ENCODE measurements at regions not wholly inside any gene's neighbourhood (a gene's known extent, or its start where the extent isn't known, plus 50 kb on each side); places are given as distances from the start of the nearest gene placed in this dataset.
A peak's percentile ranks its signal among the peaks of the same experiment; 100 is the strongest.
"Not testable (repeated sequence)": the region's sequence is repeated elsewhere in the genome, so short reads cannot be mapped to it uniquely, and the experiment has no call there.

DNA sequence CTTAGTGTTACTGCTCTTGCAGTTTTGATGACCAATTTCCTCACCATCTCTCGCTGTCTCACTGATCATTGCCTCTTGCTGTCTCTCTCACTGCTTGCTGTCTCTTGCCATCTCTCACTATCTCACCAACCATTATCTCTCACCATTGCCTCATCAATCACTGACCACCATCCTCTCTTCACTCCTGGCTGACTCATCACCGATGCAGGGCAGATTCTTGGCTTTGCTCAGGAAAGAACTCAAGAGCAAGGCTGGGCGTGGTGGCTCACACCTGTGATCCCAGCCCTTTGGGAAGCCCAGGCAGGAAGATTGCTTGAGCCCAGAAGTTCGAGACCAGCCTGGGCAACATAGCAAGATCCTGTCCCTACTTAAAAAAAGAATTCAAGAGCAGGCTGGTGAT is 66.3 kb upstream of the SYN3 start:
- Histone ChIP-seq H3K9me3 (ENCODE audit: control insufficient read depth in 2 of 2, insufficient read depth in 1 of 2, low read depth in 1 of 2, low read length in 1 of 2) (no peaks in the 10 kb centered on the region), H3K4me3 (ENCODE audit: low read depth in 1 of 3, low read length in 3 of 3) (no peak overlapping the region), H3K4me1 (ENCODE audit: control insufficient read depth in 3 of 3, insufficient read depth in 2 of 3, low read depth in 1 of 3, low read length in 2 of 3) (no peaks in the 10 kb centered on the region), H3K27me3 (ENCODE audit: control insufficient read depth in 3 of 3, insufficient read depth in 3 of 3, low read length in 3 of 3) (no peaks in the 10 kb centered on the region), H3K27ac (ENCODE audit: low read depth in 1 of 3, low read length in 2 of 3) (no peak overlapping the region), H3K36me3 (ENCODE audit: control insufficient read depth in 3 of 3, insufficient read depth in 2 of 3, low read depth in 1 of 3, low read length in 3 of 3) (no peaks in the 10 kb centered on the region)
- no peak for DNase-seq
- FAIRE-seq, result no peak
- 67 to 84% (median 75%) methylated on average over 4 of the region's 4 CpGs for WGBS, 3 donors

DNA sequence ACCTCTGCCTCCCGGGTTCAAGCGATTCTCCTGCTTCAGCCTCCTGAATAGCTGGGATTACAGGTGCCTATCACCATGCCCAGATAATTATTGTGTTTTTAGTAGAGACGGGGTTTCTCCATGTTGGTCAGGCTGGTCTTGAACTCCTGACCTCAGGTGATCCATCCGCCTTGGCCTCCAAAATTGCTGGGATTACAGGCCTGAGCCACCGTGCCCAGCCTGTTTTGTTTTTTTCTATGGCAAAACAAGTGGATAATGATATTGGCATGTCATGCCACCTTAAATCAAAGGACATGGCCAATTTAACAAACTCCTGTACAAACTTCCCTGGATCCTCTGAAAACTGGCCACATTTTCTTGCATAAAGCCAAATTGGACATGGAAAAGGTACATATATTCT is 64.3 kb upstream of the SYN3 start:
- FAIRE-seq; H3K27ac ChIP-seq (ENCODE audit: low read depth in 1 of 3, low read length in 2 of 3); H3K9me3 ChIP-seq (ENCODE audit: control insufficient read depth in 2 of 2, insufficient read depth in 1 of 2, low read depth in 1 of 2, low read length in 1 of 2); H3K4me1 ChIP-seq (ENCODE audit: control insufficient read depth in 3 of 3, insufficient read depth in 2 of 3, low read depth in 1 of 3, low read length in 2 of 3); H3K4me3 ChIP-seq (ENCODE audit: low read depth in 1 of 3, low read length in 3 of 3); H3K27me3 ChIP-seq (ENCODE audit: control insufficient read depth in 3 of 3, insufficient read depth in 3 of 3, low read length in 3 of 3); H3K36me3 ChIP-seq (ENCODE audit: control insufficient read depth in 3 of 3, insufficient read depth in 2 of 3, low read depth in 1 of 3, low read length in 3 of 3): not testable (repeated sequence)
- 93 to 96% (median 93%) methylated on average over 5 of the region's 5 CpGs for WGBS, 3 donors
- DNase-seq, result peak in 1 of 2 donors; percentile 56

DNA sequence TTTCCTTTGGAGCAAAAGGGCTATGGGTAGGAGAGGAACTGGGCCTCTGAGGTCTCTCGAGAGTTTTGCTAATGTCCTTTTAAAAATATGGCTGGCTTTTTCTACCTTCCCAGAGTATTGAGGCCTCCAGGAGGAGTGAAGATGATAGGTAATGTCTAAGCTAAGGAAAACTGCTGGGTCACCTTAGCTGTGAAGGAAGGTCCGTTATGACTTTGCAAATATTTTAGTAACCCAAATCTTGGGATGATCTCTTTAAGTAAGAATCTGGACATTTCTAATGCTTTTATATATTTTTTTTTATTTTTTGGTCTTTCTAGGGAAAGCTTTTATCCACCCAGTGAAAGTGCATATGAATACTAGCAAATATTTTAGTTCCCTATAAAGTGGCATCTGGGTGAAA is 60.9 kb upstream of the SYN3 start:
- Histone ChIP-seq H3K4me3 (ENCODE audit: low read depth in 1 of 3, low read length in 3 of 3) (no peak overlapping the region), H3K27me3 (ENCODE audit: control insufficient read depth in 3 of 3, insufficient read depth in 3 of 3, low read length in 3 of 3) (no peaks in the 10 kb centered on the region), H3K36me3 (ENCODE audit: control insufficient read depth in 3 of 3, insufficient read depth in 2 of 3, low read depth in 1 of 3, low read length in 3 of 3) (no peaks in the 10 kb centered on the region), H3K4me1 (ENCODE audit: control insufficient read depth in 3 of 3, insufficient read depth in 2 of 3, low read depth in 1 of 3, low read length in 2 of 3) (no peaks in the 10 kb centered on the region), H3K9me3 (ENCODE audit: control insufficient read depth in 2 of 2, insufficient read depth in 1 of 2, low read depth in 1 of 2, low read length in 1 of 2) (no peaks in the 10 kb centered on the region), H3K27ac (ENCODE audit: low read depth in 1 of 3, low read length in 2 of 3) (no peak overlapping the region)
- WGBS, 3 donors, result 82 to 89% (median 85%) methylated on average over 2 of the region's 2 CpGs
- DNase-seq (no peak), FAIRE-seq (no peak)

DNA sequence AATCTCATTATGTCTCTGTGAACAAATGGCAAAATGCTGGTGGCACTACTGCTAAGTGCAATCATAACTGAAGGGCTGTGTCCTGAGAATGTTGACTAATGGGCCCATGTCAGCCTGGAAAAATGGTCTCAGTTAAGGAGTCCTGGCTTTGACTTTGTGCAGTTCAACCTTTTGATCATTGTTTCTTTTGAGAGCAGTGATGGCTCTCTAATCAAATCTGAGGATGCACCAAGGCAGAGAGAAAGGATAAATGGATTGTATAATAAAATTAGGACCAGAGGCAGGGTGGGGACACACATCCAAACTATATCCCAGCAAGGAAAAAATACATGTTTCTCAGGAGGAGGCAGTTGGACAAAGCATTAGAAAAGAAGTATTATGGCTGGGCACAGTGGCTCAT is 59.6 kb upstream of the SYN3 start:
- no peak for FAIRE-seq
- no peaks in the 10 kb centered on the region for H3K4me1 ChIP-seq (ENCODE audit: control insufficient read depth in 3 of 3, insufficient read depth in 2 of 3, low read depth in 1 of 3, low read length in 2 of 3)
- H3K27me3 ChIP-seq (ENCODE audit: control insufficient read depth in 3 of 3, insufficient read depth in 3 of 3, low read length in 3 of 3), result no peaks in the 10 kb centered on the region
- H3K27ac ChIP-seq (ENCODE audit: low read depth in 1 of 3, low read length in 2 of 3), result no peak overlapping the region
- H3K4me3 ChIP-seq (ENCODE audit: low read depth in 1 of 3, low read length in 3 of 3), result no peak overlapping the region
- no peaks in the 10 kb centered on the region for H3K36me3 ChIP-seq (ENCODE audit: control insufficient read depth in 3 of 3, insufficient read depth in 2 of 3, low read depth in 1 of 3, low read length in 3 of 3)
- no peak for DNase-seq
- no peaks in the 10 kb centered on the region for H3K9me3 ChIP-seq (ENCODE audit: control insufficient read depth in 2 of 2, insufficient read depth in 1 of 2, low read depth in 1 of 2, low read length in 1 of 2)

DNA sequence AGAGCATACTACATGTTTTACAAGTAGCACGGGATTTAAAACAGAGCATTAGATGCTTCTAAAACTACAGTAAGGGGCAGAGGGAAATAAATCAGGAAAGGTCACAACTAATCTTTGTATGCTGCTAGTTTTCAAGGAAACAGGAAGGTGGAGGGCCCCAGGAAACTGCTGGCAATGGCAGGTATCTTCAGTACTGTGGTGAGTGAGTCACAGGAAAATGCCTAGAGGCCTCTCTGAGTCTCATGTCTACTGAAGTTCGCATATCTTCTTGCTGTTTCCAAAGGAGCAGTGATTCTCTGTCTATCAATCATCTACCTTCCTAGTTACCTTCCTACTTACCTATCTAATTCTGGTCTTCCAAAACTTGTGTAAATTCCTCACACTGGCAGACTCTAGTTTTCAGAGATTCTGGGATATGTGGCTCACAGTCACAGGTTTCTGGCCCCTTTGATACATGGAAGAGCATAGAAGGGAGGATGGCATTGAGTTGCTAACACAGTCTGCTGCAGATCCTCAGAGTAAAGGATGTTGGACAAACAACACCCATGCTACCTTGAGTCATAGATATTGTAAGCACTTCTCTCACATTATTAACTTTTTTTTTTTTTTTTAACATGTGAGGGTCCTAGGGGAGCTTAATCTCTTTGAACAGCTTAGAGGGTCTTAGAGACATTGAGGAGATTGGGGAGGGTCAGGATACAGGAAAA is 58.8 kb upstream of the SYN3 start:
- Histone ChIP-seq H3K27ac (ENCODE audit: low read depth in 1 of 3, low read length in 2 of 3) (no peak overlapping the region), H3K9me3 (ENCODE audit: control insufficient read depth in 2 of 2, insufficient read depth in 1 of 2, low read depth in 1 of 2, low read length in 1 of 2) (no peaks in the 10 kb centered on the region), H3K4me1 (ENCODE audit: control insufficient read depth in 3 of 3, insufficient read depth in 2 of 3, low read depth in 1 of 3, low read length in 2 of 3) (no peaks in the 10 kb centered on the region), H3K36me3 (ENCODE audit: control insufficient read depth in 3 of 3, insufficient read depth in 2 of 3, low read depth in 1 of 3, low read length in 3 of 3) (no peaks in the 10 kb centered on the region), H3K27me3 (ENCODE audit: control insufficient read depth in 3 of 3, insufficient read depth in 3 of 3, low read length in 3 of 3) (no peaks in the 10 kb centered on the region), H3K4me3 (ENCODE audit: low read depth in 1 of 3, low read length in 3 of 3) (no peak overlapping the region)
- DNase-seq (no peak), FAIRE-seq (no peak)
- 48 to 62% (median 55%) methylated on average over 2 of the region's 2 CpGs for WGBS, 3 donors

DNA sequence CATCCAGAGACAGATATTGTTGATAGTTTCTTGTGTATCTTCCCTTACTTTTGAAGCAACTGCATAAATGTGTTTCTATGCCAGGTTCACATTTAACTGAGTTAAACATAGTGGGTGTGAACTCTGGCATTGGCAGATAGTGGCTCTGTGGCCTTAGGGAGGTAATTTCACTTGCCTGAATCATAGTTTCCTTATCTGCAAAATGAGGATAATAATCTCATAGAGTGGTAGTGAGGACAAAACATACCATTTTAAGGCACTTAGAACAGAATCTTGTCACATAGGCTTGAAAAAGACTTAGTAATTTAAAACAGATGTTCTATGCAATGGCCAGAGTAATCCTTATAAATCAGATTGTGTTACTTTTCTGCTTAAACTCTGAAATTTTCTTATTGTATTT is 56.4 kb upstream of the SYN3 start:
- H3K4me1 ChIP-seq (ENCODE audit: control insufficient read depth in 3 of 3, insufficient read depth in 2 of 3, low read depth in 1 of 3, low read length in 2 of 3), result no peaks in the 10 kb centered on the region
- no peak for FAIRE-seq
- H3K36me3 ChIP-seq (ENCODE audit: control insufficient read depth in 3 of 3, insufficient read depth in 2 of 3, low read depth in 1 of 3, low read length in 3 of 3), result no peaks in the 10 kb centered on the region
- no peaks in the 10 kb centered on the region for H3K27me3 ChIP-seq (ENCODE audit: control insufficient read depth in 3 of 3, insufficient read depth in 3 of 3, low read length in 3 of 3)
- H3K4me3 ChIP-seq (ENCODE audit: low read depth in 1 of 3, low read length in 3 of 3), result no peak overlapping the region
- DNase-seq, result no peak
- H3K27ac ChIP-seq (ENCODE audit: low read depth in 1 of 3, low read length in 2 of 3), result no peak overlapping the region
- no peaks in the 10 kb centered on the region for H3K9me3 ChIP-seq (ENCODE audit: control insufficient read depth in 2 of 2, insufficient read depth in 1 of 2, low read depth in 1 of 2, low read length in 1 of 2)

DNA sequence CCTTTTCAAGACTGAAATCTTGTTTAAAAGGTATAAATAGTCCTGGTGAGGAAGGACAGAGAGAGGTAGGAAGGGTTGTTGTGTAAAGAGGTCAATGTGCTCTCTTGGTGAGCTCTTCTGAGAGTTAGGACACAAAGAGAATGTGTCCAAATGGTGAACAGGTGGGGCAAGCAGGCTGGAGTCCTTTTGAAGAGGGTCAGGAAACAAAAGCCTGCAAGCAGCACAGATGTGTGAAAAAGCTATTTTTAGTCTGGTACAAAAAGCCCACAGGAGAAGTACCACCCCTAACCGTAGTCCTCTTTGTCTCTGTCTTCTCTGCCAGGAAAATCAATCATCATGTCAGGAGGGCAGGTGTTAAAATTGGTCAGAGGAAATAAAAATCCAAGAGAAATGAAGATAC is 54.4 kb upstream of the SYN3 start:
- 16 to 37% (median 18%) methylated on average over 1 of the region's 1 CpG for WGBS, 3 donors
- FAIRE-seq, result no peak

DNA sequence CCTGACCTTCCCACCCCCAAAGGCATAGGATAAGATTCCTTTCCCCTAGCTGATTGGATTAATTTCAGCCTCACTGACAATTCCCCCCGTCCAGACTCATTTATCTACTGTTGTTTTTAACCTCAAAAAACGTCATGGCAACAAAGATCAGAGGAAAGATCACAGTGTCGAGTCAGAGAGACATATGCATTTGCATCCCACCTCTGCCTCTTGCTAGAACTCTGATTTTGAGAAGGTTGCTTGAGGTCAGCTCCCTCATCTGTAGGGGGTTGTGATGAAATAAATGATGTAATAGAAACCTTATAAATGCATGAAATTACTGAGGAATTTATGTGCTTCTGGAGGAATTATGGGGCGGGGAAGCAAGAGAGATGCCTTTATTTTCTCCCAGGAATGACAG is 53.3 kb upstream of the SYN3 start:
- Histone ChIP-seq H3K27ac (ENCODE audit: low read depth in 1 of 3, low read length in 2 of 3) (no peak overlapping the region), H3K4me1 (ENCODE audit: control insufficient read depth in 3 of 3, insufficient read depth in 2 of 3, low read depth in 1 of 3, low read length in 2 of 3) (no peaks in the 10 kb centered on the region), H3K27me3 (ENCODE audit: control insufficient read depth in 3 of 3, insufficient read depth in 3 of 3, low read length in 3 of 3) (no peaks in the 10 kb centered on the region), H3K36me3 (ENCODE audit: control insufficient read depth in 3 of 3, insufficient read depth in 2 of 3, low read depth in 1 of 3, low read length in 3 of 3) (no peaks in the 10 kb centered on the region), H3K9me3 (ENCODE audit: control insufficient read depth in 2 of 2, insufficient read depth in 1 of 2, low read depth in 1 of 2, low read length in 1 of 2) (no peaks in the 10 kb centered on the region), H3K4me3 (ENCODE audit: low read depth in 1 of 3, low read length in 3 of 3) (no peak overlapping the region)
- 17 to 26% (median 23%) methylated on average over 4 of the region's 4 CpGs for WGBS, 3 donors
- FAIRE-seq, result no peak
- DNase-seq, result no peak

More for the DNA sequence above, 54.4 kb upstream of the SYN3 start:
- H3K27me3 ChIP-seq (ENCODE audit: control insufficient read depth in 3 of 3, insufficient read depth in 3 of 3, low read length in 3 of 3), result no peaks in the 10 kb centered on the region
- no peak overlapping the region for H3K4me3 ChIP-seq (ENCODE audit: low read depth in 1 of 3, low read length in 3 of 3)
- no peaks in the 10 kb centered on the region for H3K4me1 ChIP-seq (ENCODE audit: control insufficient read depth in 3 of 3, insufficient read depth in 2 of 3, low read depth in 1 of 3, low read length in 2 of 3)
- no peaks in the 10 kb centered on the region for H3K36me3 ChIP-seq (ENCODE audit: control insufficient read depth in 3 of 3, insufficient read depth in 2 of 3, low read depth in 1 of 3, low read length in 3 of 3)
- H3K27ac ChIP-seq (ENCODE audit: low read depth in 1 of 3, low read length in 2 of 3), result no peak overlapping the region
- H3K9me3 ChIP-seq (ENCODE audit: control insufficient read depth in 2 of 2, insufficient read depth in 1 of 2, low read depth in 1 of 2, low read length in 1 of 2), result no peaks in the 10 kb centered on the region
- no peak for DNase-seq

DNA sequence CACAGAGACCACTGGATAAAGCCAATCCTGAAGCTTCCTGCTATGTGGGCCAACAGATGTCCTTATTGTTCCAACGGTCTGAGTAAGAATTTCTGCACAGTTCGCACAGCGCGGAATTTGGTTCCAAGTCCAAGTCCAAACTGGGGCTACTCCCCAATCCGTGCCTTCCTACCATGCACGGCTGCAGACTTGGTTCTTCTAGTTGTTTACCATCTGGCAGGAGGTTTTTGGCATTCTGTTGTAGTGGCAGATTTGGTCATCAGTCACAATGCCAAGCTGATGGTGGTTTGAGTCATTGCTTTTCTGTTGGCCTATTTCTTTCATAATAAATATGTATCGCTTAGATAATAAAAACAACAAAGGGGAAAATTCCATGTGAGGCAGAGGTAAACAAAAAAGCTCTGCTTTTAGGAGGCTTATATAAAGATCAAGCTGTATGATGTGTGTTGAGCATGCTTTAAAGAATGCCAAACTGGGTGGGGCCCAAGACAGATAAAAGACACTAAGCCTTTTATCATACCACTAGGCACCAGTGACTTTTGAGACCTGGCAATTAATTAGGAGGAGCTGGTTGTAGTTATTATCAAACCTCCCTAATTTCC is 52.5 kb upstream of the SYN3 start:
- WGBS, 3 donors, result 55 to 75% (median 61%) methylated on average over 7 of the region's 7 CpGs

More for the DNA sequence above, 52.5 kb upstream of the SYN3 start:
- H3K36me3 ChIP-seq (ENCODE audit: control insufficient read depth in 3 of 3, insufficient read depth in 2 of 3, low read depth in 1 of 3, low read length in 3 of 3), result no peaks in the 10 kb centered on the region
- FAIRE-seq (no peak), DNase-seq (no peak)
- no peak overlapping the region for H3K4me3 ChIP-seq (ENCODE audit: low read depth in 1 of 3, low read length in 3 of 3)
- H3K27ac ChIP-seq (ENCODE audit: low read depth in 1 of 3, low read length in 2 of 3), result no peak overlapping the region
- H3K4me1 ChIP-seq (ENCODE audit: control insufficient read depth in 3 of 3, insufficient read depth in 2 of 3, low read depth in 1 of 3, low read length in 2 of 3), result no peaks in the 10 kb centered on the region
- no peaks in the 10 kb centered on the region for H3K27me3 ChIP-seq (ENCODE audit: control insufficient read depth in 3 of 3, insufficient read depth in 3 of 3, low read length in 3 of 3)
- no peaks in the 10 kb centered on the region for H3K9me3 ChIP-seq (ENCODE audit: control insufficient read depth in 2 of 2, insufficient read depth in 1 of 2, low read depth in 1 of 2, low read length in 1 of 2)

Data from small intestine (tissue), 7 donors.